Calu3 (cell line): ENCODE measurements at regions not wholly inside any gene's neighbourhood (a gene's known extent, or its start where the extent isn't known, plus 50 kb on each side); places are given as distances from the start of the nearest gene placed in this dataset.
"Not testable (repeated sequence)": the region's sequence is repeated elsewhere in the genome, so short reads cannot be mapped to it uniquely, and the experiment has no call there.

Source experiments
- BruUV-seq: library from RNA; stranded (reverse); fragments of 400-500 nt; replicated peaks from 2 replicates; lab custom pipeline; 2021; lab: Mats Ljungman, UMichigan
- CTCF ChIA-PET: fragments of 300-600 bp; sonication (Branson Sonifier 250); formaldehyde crosslinking; loops from one replicate; lab custom pipeline; 2022; ENCODE audit warnings: antibody characterized with exemption; lab: Charles Lee
- DNase-seq: peaks from one replicate; pipeline ENCODE4 v3.0.0; 2022
- H3K27ac Mint-ChIP-seq: one replicate; pipeline ENCODE4 v1.8.0; 2022; ENCODE audit warnings: mixed read lengths; ENCODE audit not compliant: unreplicated experiment
- H3K27me3 Mint-ChIP-seq: one replicate; pipeline ENCODE4 v1.8.0; 2022; ENCODE audit warnings: mixed read lengths; ENCODE audit not compliant: unreplicated experiment
- H3K36me3 Mint-ChIP-seq: one replicate; pipeline ENCODE4 v1.8.0; 2022; ENCODE audit warnings: mild to moderate bottlenecking, moderate library complexity, mixed read lengths; ENCODE audit not compliant: insufficient read depth, unreplicated experiment
- H3K4me1 Mint-ChIP-seq: one replicate; pipeline ENCODE4 v1.8.0; 2022; ENCODE audit warnings: mild to moderate bottlenecking, low read depth, mixed read lengths; ENCODE audit not compliant: unreplicated experiment
- H3K4me3 Mint-ChIP-seq: one replicate; pipeline ENCODE4 v1.8.0; 2022; ENCODE audit warnings: mild to moderate bottlenecking, low read depth, moderate library complexity, mixed read lengths; ENCODE audit not compliant: unreplicated experiment
- H3K9me3 Mint-ChIP-seq: one replicate; pipeline ENCODE4 v1.8.0; 2022; ENCODE audit warnings: low read depth, mixed read lengths; ENCODE audit not compliant: unreplicated experiment
- CTCF ChIP-seq: fragments of 200-600 bp; IDR thresholded peaks from one replicate; pipeline ENCODE4 v1.8.0; 2022; ENCODE audit warnings: antibody characterized with exemption; ENCODE audit not compliant: unreplicated experiment
- intact Hi-C: fragments of 100-400 bp; cut with micrococcal nuclease; formaldehyde crosslinking; loops from one replicate; pipeline ENCODE4 v1.10.0; 2022; ENCODE audit not compliant: unreplicated experiment

- Mint-ChIP-seq H3K27ac (no peak overlapping the region), H3K27me3 (peaks cover 8% of the 10 kb centered on the region), H3K4me1 (no peaks in the 10 kb centered on the region), H3K9me3 (peaks cover 11% of the 10 kb centered on the region), H3K36me3 (no peaks in the 10 kb centered on the region), H3K4me3 (no peak overlapping the region)
- DNase-seq = no peak
- no peak for TF ChIP-seq CTCF
- BruUV-seq = no TSS peak
- CTCF ChIA-PET = no interaction called here
- intact Hi-C loops = no loop called here
Observed at GRCh38 chr14:89661392-89661791, 244.4 kb upstream of the FOXN3 start.

GRCh38 chr14:89660625-89661233 is 243.7 kb upstream of the FOXN3 start:
- H3K27me3 Mint-ChIP-seq, CTCF ChIA-PET, H3K4me3 Mint-ChIP-seq, intact Hi-C loops, H3K9me3 Mint-ChIP-seq, H3K4me1 Mint-ChIP-seq, BruUV-seq, H3K36me3 Mint-ChIP-seq, DNase-seq, H3K27ac Mint-ChIP-seq: not testable (repeated sequence)

GRCh38 chr14:89660166-89660565 is 243.1 kb upstream of the FOXN3 start:
- no peak for DNase-seq
- intact Hi-C loops = no loop called here
- no TSS peak for BruUV-seq
- Mint-ChIP-seq H3K27ac (no peak overlapping the region), H3K4me3 (no peak overlapping the region), H3K36me3 (no peaks in the 10 kb centered on the region), H3K27me3 (peaks cover 8% of the 10 kb centered on the region), H3K9me3 (peaks cover 9% of the 10 kb centered on the region), H3K4me1 (no peaks in the 10 kb centered on the region)
- no peak for TF ChIP-seq CTCF
- CTCF ChIA-PET = no interaction called here

- no peaks in the 10 kb centered on the region for H3K36me3 Mint-ChIP-seq
- DNase-seq = no peak
- TF ChIP-seq CTCF = no peak
- H3K27ac Mint-ChIP-seq = no peak overlapping the region
- CTCF ChIA-PET = no interaction called here
- H3K4me3 Mint-ChIP-seq = no peak overlapping the region
- H3K27me3 Mint-ChIP-seq = peaks cover 8% of the 10 kb centered on the region
- H3K4me1 Mint-ChIP-seq = no peaks in the 10 kb centered on the region
- peaks cover 4% of the 10 kb centered on the region for H3K9me3 Mint-ChIP-seq
- no TSS peak for BruUV-seq
- intact Hi-C loops = no loop called here
Observed at GRCh38 chr14:89658977-89659670, 242.1 kb upstream of the FOXN3 start.

GRCh38 chr14:89657014-89657413 is 240.0 kb upstream of the FOXN3 start:
- BruUV-seq = no TSS peak
- Mint-ChIP-seq H3K4me1 (no peaks in the 10 kb centered on the region), H3K36me3 (no peaks in the 10 kb centered on the region), H3K4me3 (no peak overlapping the region), H3K27me3 (peaks cover 8% of the 10 kb centered on the region), H3K27ac (no peak overlapping the region), H3K9me3 (peaks cover 4% of the 10 kb centered on the region)
- no peak for DNase-seq
- no peak for TF ChIP-seq CTCF
- intact Hi-C loops = no loop called here
- CTCF ChIA-PET = no interaction called here
